GM18498 (cell line): ENCODE measurements at regions not wholly inside any gene's neighbourhood (a gene's known extent, or its start where the extent isn't known, plus 50 kb on each side); places are given as distances from the start of the nearest gene placed in this dataset.

Source experiments
- ATAC-seq: cut with Tn5 transposase; IDR thresholded peaks from one replicate; pipeline ENCODE4 v1.9.1; 2021; ENCODE audit warnings: mild to moderate bottlenecking, moderate library complexity; ENCODE audit not compliant: unreplicated experiment

GRCh38 chr3:154775821-154776548, 304.1 kb upstream of the MME start:
- ATAC-seq: no peak

DNA sequence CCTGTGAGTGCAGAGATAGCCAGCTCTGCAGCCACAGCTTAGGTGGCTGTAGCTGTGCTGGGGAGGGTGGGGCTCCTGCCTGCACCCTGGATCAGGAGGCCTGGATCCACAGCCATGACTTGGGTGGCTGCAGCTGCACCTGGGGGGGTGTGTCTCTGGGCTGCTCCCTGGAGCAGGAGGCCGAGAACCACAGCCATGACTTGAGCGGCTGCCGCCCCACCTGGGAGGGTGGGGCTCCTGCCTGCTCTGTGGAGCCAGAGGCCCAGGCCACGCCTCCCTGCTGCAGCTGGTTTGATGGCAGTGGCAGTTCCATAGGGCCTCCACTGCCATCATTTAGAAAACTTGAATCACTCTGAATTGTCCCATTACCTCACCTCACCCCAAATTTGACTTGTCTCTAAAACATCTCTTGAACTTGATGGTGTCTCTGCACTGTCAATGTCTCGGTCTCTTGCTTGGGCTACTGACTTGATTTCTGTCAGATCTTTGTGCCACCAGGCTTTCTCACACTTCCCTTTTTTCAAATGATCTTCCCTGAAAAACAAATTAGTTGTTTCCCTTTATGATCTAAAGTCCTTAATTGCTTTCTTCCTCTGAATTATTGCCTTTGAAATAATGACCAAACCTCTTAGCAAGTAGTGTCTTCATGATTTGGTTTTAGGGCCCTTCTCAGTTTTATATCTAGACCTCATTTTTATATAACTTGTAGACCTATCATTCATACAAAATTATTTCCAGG, 313.2 kb upstream of the MME start:
- no peak for ATAC-seq

DNA sequence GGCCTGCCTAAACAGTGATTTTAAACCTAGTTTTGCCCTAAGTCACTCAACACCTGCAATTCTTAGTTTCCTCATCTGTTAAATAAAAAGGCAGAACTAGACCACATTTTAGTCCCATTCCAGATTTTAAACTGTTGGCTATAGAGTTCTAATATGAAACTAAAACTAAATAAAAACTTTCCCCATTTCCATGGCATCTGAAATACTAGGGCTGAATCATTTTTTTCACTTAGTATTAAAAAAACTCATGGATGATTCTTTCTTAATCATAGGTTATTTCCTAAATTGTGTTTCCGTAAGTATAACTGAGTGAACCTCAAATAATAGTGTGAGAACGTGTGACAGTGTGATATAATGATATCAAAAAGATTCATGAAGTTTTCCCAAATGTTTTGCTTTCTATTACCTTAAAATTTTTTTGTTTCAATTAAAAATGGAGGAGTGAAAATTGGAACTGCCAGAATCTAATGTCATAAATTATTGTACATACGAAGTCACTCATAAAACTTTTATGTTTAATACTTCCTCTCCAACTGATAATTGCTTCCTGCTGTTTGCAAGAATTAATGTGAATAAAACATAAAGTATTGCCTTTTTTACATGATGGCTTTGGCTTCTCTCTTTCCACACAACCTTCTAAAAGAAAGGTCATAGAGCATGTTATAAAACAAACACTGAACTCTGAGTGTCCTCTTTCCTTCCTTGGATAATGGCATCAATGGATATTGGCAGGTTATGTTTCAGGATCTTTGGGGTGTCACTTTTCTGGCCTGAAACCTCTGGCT, 315.1 kb upstream of the MME start:
- ATAC-seq: no peak

GRCh38 chr3:154762486-154762885, 317.6 kb upstream of the MME start:
- ATAC-seq: no peak

- no peak for ATAC-seq
Measured at GRCh38 chr3:154759966-154760365, 320.2 kb upstream of the MME start.

DNA sequence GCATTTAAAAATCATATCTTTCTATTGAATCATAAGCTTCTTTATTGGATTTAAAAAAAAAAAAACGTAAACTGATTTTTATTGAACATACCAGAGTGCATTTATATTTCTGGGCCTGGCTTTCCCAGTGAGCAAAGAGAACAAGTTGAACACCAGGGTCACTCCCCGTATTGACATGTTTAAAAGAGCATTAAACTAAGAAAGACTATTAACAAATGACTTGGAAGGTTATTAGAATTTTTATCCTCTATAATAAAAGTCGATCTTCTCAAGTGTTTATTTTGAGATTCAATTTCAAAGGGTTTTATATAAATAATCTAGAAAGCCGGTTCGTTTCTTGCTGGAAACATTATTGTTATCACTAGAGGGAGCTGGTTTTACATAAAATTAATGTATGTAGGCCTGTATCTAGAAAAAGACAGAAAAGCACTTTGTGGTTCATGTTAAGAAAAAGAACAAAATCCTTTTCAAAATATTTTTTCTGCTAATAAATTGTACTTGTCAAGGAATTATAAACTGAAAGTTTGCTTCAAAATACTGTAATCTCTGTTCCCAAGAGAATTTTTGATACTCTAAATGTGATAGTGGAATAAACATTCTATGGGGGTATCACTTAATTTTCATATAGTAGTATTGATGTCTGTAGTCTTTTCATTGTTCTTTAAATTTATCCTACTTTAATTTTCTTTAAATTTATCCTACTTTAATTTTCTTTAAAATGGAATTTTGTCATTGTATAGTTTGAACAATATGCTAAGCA, 321.8 kb upstream of the MME start:
- no peak for ATAC-seq

- no peak for ATAC-seq
Measured at GRCh38 chr3:154753101-154753500, 323.1 kb upstream of the GPR149 start.

DNA sequence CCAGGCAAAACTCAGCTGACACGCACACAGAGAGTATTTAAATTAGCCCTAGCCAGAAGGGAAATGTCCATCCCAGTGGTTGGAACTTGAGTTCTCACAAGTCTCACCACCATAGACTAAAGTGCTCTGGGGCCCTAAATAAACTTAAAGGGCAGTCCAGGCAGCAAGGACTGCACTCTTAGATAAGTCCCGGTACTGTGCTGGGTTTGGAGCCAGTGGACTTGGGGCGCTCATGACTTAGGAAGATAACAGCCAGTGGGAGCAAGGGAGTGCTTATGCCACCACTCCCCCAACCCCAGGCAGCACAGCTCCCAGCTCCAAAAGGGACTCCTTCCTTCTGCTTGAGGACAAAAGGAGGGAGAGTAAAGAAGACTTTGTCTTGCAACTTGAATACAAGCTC, 319.5 kb upstream of the GPR149 start:
- no peak for ATAC-seq

GRCh38 chr3:154745929-154746328, 315.9 kb upstream of the GPR149 start:
- ATAC-seq: no peak

DNA sequence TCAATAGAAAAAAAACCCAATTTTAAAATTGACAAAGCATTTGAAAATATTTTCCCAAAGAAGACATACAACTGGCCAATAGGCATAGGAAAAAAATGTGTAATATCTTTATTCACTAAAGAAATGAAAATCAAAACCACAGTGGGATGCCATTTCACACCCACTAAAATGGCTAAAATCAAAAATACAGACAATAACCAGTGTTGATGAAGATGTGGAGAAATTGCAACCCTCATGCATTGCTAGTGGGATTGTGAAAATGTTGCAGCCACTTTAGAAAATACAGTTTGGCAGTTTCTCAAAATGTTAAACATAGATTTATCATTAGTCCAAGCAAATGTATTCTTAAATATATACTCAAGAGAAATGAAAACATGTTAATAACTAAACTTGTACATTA, 315.1 kb upstream of the GPR149 start:
- ATAC-seq: no peak

GRCh38 chr3:154743418-154743817, 313.4 kb upstream of the GPR149 start:
- no peak for ATAC-seq

DNA sequence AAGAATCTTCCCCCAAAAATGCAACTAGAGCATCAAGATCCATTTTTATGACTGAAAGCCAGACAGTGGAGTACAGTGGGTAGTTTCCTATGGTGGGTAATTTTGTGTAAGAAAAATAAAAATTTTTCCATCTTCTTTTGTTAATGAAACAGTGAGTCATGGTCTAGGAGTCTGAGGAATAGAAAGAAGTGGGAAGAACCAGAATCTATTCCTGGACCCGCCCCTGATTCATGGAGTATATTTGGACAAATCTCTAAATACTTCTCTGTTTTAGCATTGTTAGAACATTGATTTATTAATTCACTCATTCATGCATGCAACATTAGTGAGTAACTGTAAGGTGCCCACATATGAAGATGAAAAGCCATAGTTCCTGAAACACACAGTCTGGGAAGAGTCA, 304.5 kb upstream of the GPR149 start:
- no peak for ATAC-seq

DNA sequence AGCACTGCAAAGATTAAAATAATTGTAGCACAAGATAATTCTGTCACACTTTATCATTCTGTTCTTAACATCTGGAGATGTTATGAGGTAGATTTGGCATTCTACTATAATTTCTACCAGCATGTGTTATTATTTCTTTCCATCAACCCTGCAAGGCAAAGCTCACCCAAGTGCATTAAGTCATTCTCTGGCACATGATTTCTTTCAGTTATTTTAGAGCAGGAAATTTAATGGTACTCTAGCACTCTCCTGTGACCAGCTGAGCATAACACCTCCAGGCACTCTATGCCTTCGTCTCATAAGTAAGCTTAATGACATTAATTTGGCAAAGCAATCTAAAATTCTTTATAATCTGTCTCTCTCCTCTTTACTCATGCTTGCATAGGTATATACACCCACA, 300.2 kb upstream of the GPR149 start:
- no peak for ATAC-seq

- ATAC-seq: no peak
Measured at GRCh38 chr3:154729741-154730140, 299.8 kb upstream of the GPR149 start.

- no peak for ATAC-seq
Measured at GRCh38 chr3:154728285-154728684, 298.3 kb upstream of the GPR149 start.

DNA sequence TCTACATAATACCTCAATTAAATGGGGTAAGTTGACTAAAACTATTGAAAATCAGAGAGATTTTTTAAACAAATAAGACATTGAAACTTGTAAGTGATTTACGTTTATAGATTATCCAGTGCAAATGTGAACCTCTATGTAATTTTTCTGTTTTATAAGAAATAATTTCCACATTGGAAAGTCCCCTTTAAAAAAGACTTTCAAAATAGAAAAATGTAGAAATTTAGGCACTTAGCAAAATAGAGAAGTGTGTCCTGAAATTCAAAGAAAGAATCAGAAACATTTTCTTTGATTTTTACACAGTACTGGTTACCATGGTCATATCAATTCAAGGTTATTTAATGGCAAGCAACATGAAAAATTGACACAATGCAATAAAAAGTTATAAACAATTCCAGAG, 290.9 kb upstream of the GPR149 start:
- no peak for ATAC-seq

DNA sequence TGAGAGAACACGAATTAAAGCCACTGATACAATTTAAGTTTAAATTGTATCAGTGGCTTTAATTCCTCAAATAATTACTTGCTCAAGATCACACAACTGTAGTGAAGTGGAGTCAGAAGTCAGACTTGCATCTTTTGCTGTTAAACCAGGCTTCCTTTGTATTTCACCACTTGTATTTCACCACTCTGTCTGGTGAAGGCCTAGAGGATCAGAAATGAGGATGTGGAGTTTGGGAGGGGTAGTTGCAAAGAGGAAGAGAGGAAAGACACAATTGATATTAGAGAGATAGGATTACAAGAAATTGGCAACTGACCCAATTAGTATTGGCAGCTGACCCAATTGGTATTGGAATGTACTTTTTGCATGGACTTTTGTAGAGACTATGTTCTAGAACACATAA, 288.1 kb upstream of the GPR149 start:
- ATAC-seq: no peak

DNA sequence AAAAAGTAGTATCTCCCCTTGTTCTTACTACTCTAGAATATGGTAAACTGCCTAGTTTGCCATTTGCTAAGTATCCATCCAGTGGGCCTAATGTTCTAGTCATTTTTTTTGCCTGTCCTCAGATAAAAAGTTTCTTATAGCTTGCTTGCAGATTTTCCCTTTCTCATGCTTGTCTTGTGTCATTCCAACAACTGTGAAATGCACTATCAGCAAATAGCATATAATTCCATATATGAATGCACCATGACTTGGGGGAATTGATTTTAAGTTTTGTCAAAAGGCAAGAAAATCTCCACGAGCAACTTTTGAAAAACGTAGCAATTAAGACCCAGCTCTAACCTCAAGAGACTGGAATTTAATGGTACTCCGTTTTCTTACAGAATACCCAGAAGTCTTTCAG, 286.2 kb upstream of the GPR149 start:
- no peak for ATAC-seq

DNA sequence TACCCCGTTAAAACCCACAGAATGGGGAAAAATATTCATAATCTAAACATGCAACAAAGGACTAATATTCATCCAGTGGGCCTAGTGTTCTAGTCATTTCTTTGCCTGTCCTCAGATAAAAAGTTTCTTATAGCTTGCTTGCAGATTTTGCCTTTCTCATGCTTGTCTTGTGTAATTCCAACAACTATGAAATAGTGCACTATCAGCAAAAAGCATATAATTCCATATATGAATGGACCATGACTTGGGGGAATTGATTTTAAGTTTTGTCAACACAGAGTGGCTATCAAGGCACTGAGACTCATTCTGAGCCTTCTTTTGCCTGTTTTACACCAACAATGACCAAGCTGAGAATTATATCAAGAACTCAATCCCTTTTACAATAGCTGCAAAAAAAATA, 278.6 kb upstream of the GPR149 start:
- ATAC-seq: no peak

- no peak for ATAC-seq
Measured at GRCh38 chr3:154701055-154701454, 271.1 kb upstream of the GPR149 start.

- ATAC-seq: peak; percentile 45
Measured at GRCh38 chr3:154690413-154690812, 260.4 kb upstream of the GPR149 start.
